ENCODE measurements at regions not wholly inside any gene's neighbourhood (a gene's known extent, or its start where the extent isn't known, plus 50 kb on each side); places are given as distances from the start of the nearest gene placed in this dataset.

- no peak for TF ChIP-seq CTCF (IDR thresholded peaks at IDR 0.05)
- no peak for TF ChIP-seq POLR2A (IDR thresholded peaks at IDR 0.05)
Measured at GRCh38 chr4:14289708-14290107, 662.2 kb upstream of the BOD1L1 start.
